HUES6 (cell line): ENCODE measurements at regions not wholly inside any gene's neighbourhood (a gene's known extent, or its start where the extent isn't known, plus 50 kb on each side); places are given as distances from the start of the nearest gene placed in this dataset.

Source experiments
- H3K27ac ChIP-seq: 2 replicates; pipeline ENCODE4 v1.7.0; 2013; ENCODE audit warnings: low read depth, mild to moderate bottlenecking, low read length, inconsistent platforms
- H3K27me3 ChIP-seq: 2 replicates; pipeline ENCODE4 v1.6.1; 2013; ENCODE audit warnings: low read length; ENCODE audit not compliant: control insufficient read depth, insufficient read depth
- H3K36me3 ChIP-seq: 2 replicates; pipeline ENCODE4 v1.6.1; 2013; ENCODE audit warnings: low read length; ENCODE audit not compliant: control insufficient read depth, insufficient read depth
- H3K4me1 ChIP-seq: 2 replicates; pipeline ENCODE4 v1.6.1; 2013; ENCODE audit warnings: low read length; ENCODE audit not compliant: control insufficient read depth, insufficient read depth
- H3K4me3 ChIP-seq: 2 replicates; pipeline ENCODE4 v1.5.1; 2013; ENCODE audit warnings: low read depth, low read length
- H3K9ac ChIP-seq: one replicate; pipeline ENCODE4 v1.6.1; 2013; ENCODE audit warnings: mild to moderate bottlenecking, low read length
- H3K9me3 ChIP-seq: 2 replicates; pipeline ENCODE4 v1.6.1; 2013; ENCODE audit warnings: low read depth, low read length; ENCODE audit not compliant: control insufficient read depth, insufficient read depth

- Histone ChIP-seq H3K9ac (no peak overlapping the region), H3K4me1 (peaks cover under 1% of the 10 kb centered on the region; the same call in 1 of the 2 replicates), H3K36me3 (no peaks in the 10 kb centered on the region), H3K27me3 (no peaks in the 10 kb centered on the region), H3K27ac (no peak overlapping the region), H3K9me3 (no peaks in the 10 kb centered on the region), H3K4me3 (no peak overlapping the region)
Measured at GRCh38 chr6:12478921-12479320, 188.8 kb downstream of the EDN1 start.

DNA sequence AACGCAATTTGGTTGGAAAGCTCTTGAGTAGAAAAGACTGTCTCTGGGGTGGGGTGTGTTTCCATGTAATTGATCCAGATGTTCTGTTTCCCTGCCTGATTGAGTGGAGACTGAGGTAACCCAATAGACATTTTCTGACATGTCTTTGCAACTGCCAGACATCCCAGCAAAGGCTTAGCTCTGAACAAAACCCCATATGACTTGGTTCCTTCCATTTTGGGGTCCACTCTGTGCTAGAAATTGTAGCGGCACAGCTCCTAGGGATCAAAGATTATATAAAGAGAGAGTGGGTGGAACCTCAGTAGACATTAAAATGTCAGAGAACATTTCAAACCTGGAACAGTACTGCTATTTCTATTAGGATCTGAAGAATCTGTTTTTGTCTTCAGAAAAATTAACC lies 189.3 kb downstream of the EDN1 start:
- H3K4me1 ChIP-seq, result no peaks in the 10 kb centered on the region
- no peak overlapping the region for H3K9ac ChIP-seq
- H3K36me3 ChIP-seq, result no peaks in the 10 kb centered on the region
- H3K9me3 ChIP-seq, result no peaks in the 10 kb centered on the region
- no peak overlapping the region for H3K4me3 ChIP-seq
- no peak overlapping the region for H3K27ac ChIP-seq
- no peaks in the 10 kb centered on the region for H3K27me3 ChIP-seq

DNA sequence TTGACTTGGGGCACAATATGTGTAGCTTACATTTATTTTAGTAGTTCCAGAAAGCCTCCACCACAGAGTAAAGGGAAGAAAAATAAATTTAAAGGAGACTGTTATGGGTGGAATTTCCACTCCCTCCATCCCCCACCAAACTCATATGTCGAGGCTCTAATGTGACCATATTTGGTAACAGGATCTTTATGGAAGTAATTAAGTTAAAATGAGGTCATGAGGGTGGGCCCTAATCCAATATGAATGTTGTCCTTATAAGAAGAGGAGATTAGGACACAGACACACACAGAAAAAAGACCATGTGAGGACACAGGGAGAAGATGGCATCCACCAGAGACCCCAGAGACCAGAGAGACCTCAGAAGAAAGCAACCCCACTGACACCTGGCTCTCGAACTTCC lies 189.7 kb downstream of the EDN1 start:
- no peaks in the 10 kb centered on the region for H3K27me3 ChIP-seq
- no peaks in the 10 kb centered on the region for H3K4me1 ChIP-seq
- no peak overlapping the region for H3K9ac ChIP-seq
- H3K4me3 ChIP-seq, result no peak overlapping the region
- no peaks in the 10 kb centered on the region for H3K9me3 ChIP-seq
- H3K27ac ChIP-seq, result no peak overlapping the region
- no peaks in the 10 kb centered on the region for H3K36me3 ChIP-seq

DNA sequence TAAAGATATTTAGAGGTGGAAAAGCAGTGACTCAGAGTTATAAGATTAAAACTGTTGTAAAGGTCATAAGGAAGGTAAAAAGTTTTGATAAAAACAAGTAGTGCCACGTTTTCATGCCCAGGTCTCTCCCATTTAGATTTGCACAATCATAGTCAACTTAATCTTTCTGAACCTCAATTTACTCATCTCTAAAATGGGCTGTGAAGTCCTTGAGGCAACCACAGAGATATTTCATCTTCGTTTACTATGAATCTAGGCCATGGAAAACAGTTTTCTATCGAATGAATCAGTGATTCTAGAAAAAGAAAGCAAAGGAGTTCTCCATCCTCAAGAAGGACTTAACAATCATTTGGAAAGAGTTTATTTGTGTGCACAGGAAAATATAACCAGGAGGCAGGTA lies 190.2 kb downstream of the EDN1 start:
- no peak overlapping the region for H3K27ac ChIP-seq
- no peaks in the 10 kb centered on the region for H3K9me3 ChIP-seq

DNA sequence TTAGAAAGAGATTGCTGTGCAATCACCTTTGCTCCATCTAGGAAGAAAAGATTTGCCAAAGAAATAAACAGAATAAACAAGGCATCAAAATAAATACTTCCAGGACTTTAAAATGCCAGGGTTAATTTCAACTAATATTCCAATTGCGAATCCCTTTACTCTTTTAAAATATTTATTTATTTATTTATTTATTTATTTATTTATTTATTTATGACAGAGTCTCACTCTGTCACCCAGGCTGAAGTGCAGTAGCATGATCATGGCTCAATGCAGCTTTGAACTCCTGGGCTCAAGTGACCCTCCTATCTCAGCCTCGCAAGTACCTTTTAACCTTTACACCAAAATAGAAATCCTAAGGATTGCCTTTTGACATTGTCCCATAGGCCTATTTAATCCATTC lies 191.1 kb downstream of the EDN1 start:
- H3K27me3 ChIP-seq, result no peaks in the 10 kb centered on the region
- no peaks in the 10 kb centered on the region for H3K9me3 ChIP-seq
- H3K4me1 ChIP-seq, result no peaks in the 10 kb centered on the region
- no peak overlapping the region for H3K4me3 ChIP-seq
- H3K27ac ChIP-seq, result no peak overlapping the region
- no peak overlapping the region for H3K9ac ChIP-seq
- H3K36me3 ChIP-seq, result no peaks in the 10 kb centered on the region

More for the DNA sequence above, 190.2 kb downstream of the EDN1 start:
- H3K4me3 ChIP-seq, result no peak overlapping the region
- no peaks in the 10 kb centered on the region for H3K27me3 ChIP-seq
- no peaks in the 10 kb centered on the region for H3K4me1 ChIP-seq
- H3K9ac ChIP-seq, result no peak overlapping the region
- H3K36me3 ChIP-seq, result no peaks in the 10 kb centered on the region

- H3K36me3 ChIP-seq, result no peaks in the 10 kb centered on the region
- H3K4me1 ChIP-seq, result no peaks in the 10 kb centered on the region
- no peak overlapping the region for H3K4me3 ChIP-seq
- H3K27me3 ChIP-seq, result no peaks in the 10 kb centered on the region
- H3K9me3 ChIP-seq, result no peaks in the 10 kb centered on the region
- H3K9ac ChIP-seq, result no peak overlapping the region
- no peak overlapping the region for H3K27ac ChIP-seq
Measured at GRCh38 chr6:12481850-12482249, 191.7 kb downstream of the EDN1 start.

- no peaks in the 10 kb centered on the region for H3K4me1 ChIP-seq
- no peaks in the 10 kb centered on the region for H3K9me3 ChIP-seq
- H3K9ac ChIP-seq, result no peak overlapping the region
- H3K27me3 ChIP-seq, result no peaks in the 10 kb centered on the region
- no peak overlapping the region for H3K4me3 ChIP-seq
- H3K27ac ChIP-seq, result no peak overlapping the region
- H3K36me3 ChIP-seq, result no peaks in the 10 kb centered on the region
Measured at GRCh38 chr6:12482386-12483375, 192.5 kb downstream of the EDN1 start.

DNA sequence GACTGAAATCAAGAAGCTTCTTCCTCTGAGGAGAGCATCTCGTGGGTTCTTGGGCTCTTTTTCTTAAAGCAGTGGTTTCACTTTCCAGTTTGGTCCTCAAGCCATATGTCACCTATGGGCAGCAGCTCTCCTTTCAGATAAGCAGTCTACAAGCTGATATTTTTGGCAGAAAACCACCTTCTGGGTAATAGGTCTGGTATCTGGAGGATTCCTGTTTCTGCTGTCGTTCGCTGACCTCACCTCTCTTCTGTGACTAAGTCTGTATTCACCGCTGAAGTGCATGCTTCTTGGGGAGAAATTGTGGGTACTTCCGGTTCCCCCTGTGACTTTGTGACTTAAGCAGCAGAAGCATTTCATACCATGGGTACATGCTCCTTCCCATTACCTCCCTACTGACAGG lies 193.6 kb downstream of the EDN1 start:
- no peak overlapping the region for H3K4me3 ChIP-seq
- no peaks in the 10 kb centered on the region for H3K27me3 ChIP-seq
- H3K9me3 ChIP-seq, result no peaks in the 10 kb centered on the region
- no peak overlapping the region for H3K9ac ChIP-seq
- no peak overlapping the region for H3K27ac ChIP-seq
- H3K36me3 ChIP-seq, result no peaks in the 10 kb centered on the region
- no peaks in the 10 kb centered on the region for H3K4me1 ChIP-seq

DNA sequence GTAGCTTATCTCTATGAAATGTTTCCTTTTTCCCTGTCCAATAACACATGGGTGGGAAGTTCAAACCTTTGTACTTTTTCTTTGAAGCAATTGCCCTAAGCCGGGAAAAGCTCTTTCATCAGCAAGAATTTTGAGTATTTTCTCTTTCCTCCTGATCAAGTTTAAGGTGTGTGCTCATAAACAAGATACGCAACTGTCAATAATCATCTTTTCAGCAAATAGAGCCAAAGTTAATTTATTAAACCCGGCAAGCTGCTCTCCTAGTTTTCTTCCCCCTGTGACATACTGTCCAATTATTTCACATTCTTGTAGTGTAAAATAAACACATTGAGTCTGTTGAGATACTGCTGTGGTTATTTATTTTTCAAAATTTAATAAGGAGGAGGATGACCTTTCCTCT lies 194.4 kb downstream of the EDN1 start:
- H3K27ac ChIP-seq, result no peak overlapping the region
- no peaks in the 10 kb centered on the region for H3K9me3 ChIP-seq
- H3K4me1 ChIP-seq, result no peaks in the 10 kb centered on the region
- H3K4me3 ChIP-seq, result no peak overlapping the region
- H3K27me3 ChIP-seq, result no peaks in the 10 kb centered on the region
- H3K9ac ChIP-seq, result no peak overlapping the region
- H3K36me3 ChIP-seq, result no peaks in the 10 kb centered on the region

DNA sequence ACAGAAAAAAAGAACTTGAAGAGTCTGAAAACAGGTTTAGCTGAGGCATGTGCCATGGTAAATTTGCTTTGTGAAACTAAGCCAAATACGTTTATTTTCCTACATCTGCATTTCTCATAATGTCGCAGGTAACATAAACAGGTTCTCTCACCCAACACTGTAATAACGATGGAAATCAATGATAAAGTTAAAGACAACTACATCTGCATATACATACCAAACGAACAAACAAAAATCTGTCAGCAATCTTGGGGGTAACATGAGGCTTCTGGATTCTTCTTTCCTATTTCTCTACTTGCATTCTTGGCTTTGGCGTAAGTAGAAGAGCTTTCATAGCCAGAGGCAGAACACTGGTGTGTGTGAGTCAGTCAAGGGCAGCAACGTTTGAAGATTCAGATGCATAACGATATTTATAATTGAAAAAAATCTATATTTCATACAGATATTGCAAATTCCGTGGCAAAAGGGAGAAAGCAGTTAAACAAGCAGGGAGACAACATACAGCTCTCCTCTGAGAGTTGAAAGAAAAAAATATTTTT lies 195.1 kb downstream of the EDN1 start:
- Histone ChIP-seq H3K27ac (no peak overlapping the region), H3K9me3 (no peaks in the 10 kb centered on the region), H3K27me3 (no peaks in the 10 kb centered on the region), H3K4me1 (no peaks in the 10 kb centered on the region), H3K4me3 (no peak overlapping the region), H3K36me3 (no peaks in the 10 kb centered on the region), H3K9ac (no peak overlapping the region)

DNA sequence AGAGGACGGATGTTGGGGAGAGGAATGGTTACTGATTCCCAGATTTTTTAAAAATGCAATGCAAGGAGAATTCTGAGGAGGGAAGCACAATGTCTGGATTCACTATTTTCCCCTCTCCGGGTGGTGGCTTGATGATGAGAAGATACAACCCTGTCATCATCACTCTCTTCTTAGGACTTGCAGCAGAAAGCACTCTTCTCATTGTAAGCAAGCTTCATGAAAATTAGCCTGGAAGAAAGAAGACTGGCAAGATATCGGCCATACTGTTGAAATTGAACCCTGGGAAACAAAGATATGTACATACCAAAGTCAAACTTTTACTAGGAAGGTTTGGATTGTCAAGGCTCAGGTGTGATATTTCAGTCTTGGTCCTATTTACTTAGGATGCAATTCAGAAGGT lies 195.7 kb downstream of the EDN1 start:
- no peak overlapping the region for H3K9ac ChIP-seq
- H3K27me3 ChIP-seq, result no peaks in the 10 kb centered on the region
- H3K4me1 ChIP-seq, result no peaks in the 10 kb centered on the region
- no peak overlapping the region for H3K4me3 ChIP-seq
- H3K9me3 ChIP-seq, result no peaks in the 10 kb centered on the region
- H3K36me3 ChIP-seq, result no peaks in the 10 kb centered on the region
- no peak overlapping the region for H3K27ac ChIP-seq
